GM12878 (cell line): ENCODE measurements at regions not wholly inside any gene's neighbourhood (a gene's known extent, or its start where the extent isn't known, plus 50 kb on each side); places are given as distances from the start of the nearest gene placed in this dataset.

Experiments
- ATF3 ChIP-seq: IDR thresholded peaks from 2 replicates; pipeline ENCODE4 v1.6.1; 2011; ENCODE audit warnings: low read depth, mild to moderate bottlenecking, low read length, moderate library complexity, borderline replicate concordance; ENCODE audit errors: extremely low read depth
- BHLHE40 ChIP-seq, 2 experiments: fragments of 450-650 bp in 1 of 2; IDR thresholded peaks; 2 replicates each; pipeline ENCODE4 v1.6.1; 2011 to 2017; ENCODE audit warnings: low read depth in 2 of 2, borderline replicate concordance in 1 of 2, improper control_type of control experiment in 1 of 2, low read length in 1 of 2, mild to moderate bottlenecking in 1 of 2
- CBX3 ChIP-seq: fragments of 200-600 bp; sonication (generic); IDR thresholded peaks from 2 replicates; pipeline ENCODE4 v1.6.1; 2016; ENCODE audit warnings: low read depth, borderline replicate concordance
- CHD4 ChIP-seq: fragments of 200-600 bp; sonication (generic); IDR thresholded peaks from 2 replicates; pipeline ENCODE4 v1.6.1; 2016; ENCODE audit warnings: mild to moderate bottlenecking
- EGR1 ChIP-seq, 2 experiments: IDR thresholded peaks; 1 replicate in 1 of 2; 2 replicates in 1 of 2; pipeline ENCODE4 v1.6.1; 2011 to 2012; ENCODE audit warnings: low read depth in 2 of 2, low read length in 2 of 2, borderline replicate concordance in 1 of 2, mild to moderate bottlenecking in 1 of 2, moderate library complexity in 1 of 2
- ETV6 ChIP-seq, 2 experiments: fragments of 450-650 bp in 1 of 2; IDR thresholded peaks in 1 of 2; conservative IDR thresholded peaks in 1 of 2; 2 replicates each; pipeline ENCODE4 v1.6.1; 2014; ENCODE audit warnings: antibody characterized with exemption in 1 of 2, borderline replicate concordance in 1 of 2, low read depth in 1 of 2, mild to moderate bottlenecking in 1 of 2, moderate library complexity in 1 of 2
- HCFC1 ChIP-seq: fragments of 150-350 bp; IDR thresholded peaks from 2 replicates; pipeline ENCODE4 v1.6.1; 2014; ENCODE audit warnings: low read length
- HDGF ChIP-seq: fragments of 450-650 bp; IDR thresholded peaks from 2 replicates; pipeline ENCODE4 v1.6.1; 2016; ENCODE audit warnings: antibody characterized with exemption
- HSF1 ChIP-seq: fragments of 150-350 bp; IDR thresholded peaks from 2 replicates; pipeline ENCODE4 v1.6.1; 2014; ENCODE audit warnings: mild to moderate bottlenecking, low read depth, low read length
- IRF5 ChIP-seq: fragments of 450-650 bp; IDR thresholded peaks from 2 replicates; pipeline ENCODE4 v1.6.1; 2017; ENCODE audit warnings: borderline replicate concordance
- JUNB ChIP-seq: IDR thresholded peaks from 2 replicates; pipeline ENCODE4 v1.6.1; 2016; ENCODE audit warnings: antibody characterized with exemption, mild to moderate bottlenecking
- KDM1A ChIP-seq: fragments of 200-600 bp; sonication (generic); IDR thresholded peaks from 2 replicates; pipeline ENCODE4 v1.6.1; 2016; ENCODE audit warnings: borderline replicate concordance
- KLF5 ChIP-seq: fragments of 450-650 bp; IDR thresholded peaks from 2 replicates; pipeline ENCODE4 v1.6.1; 2014; ENCODE audit warnings: mild to moderate bottlenecking; ENCODE audit not compliant: partially characterized antibody
- LARP7 ChIP-seq: fragments of 450-650 bp; IDR thresholded peaks from 2 replicates; pipeline ENCODE4 v1.6.1; 2017; ENCODE audit warnings: mild to moderate bottlenecking
- MEF2B ChIP-seq: fragments of 450-650 bp; IDR thresholded peaks from 2 replicates; pipeline ENCODE4 v1.6.1; 2018; ENCODE audit warnings: mild to moderate bottlenecking, moderate library complexity; ENCODE audit not compliant: partially characterized antibody, poor library complexity, severe bottlenecking
- MTA3 ChIP-seq: IDR thresholded peaks from 2 replicates; pipeline ENCODE4 v1.6.1; 2012; ENCODE audit warnings: low read length, inconsistent platforms, borderline replicate concordance
- MXI1 ChIP-seq: fragments of 150-350 bp; IDR thresholded peaks from 2 replicates; pipeline ENCODE4 v1.6.1; 2011; ENCODE audit warnings: low read depth, mild to moderate bottlenecking, inconsistent platforms, low read length, improper control_type of control experiment
- NFYB ChIP-seq: IDR thresholded peaks from 2 replicates; pipeline ENCODE4 v1.6.1; 2011; ENCODE audit warnings: low read depth, mild to moderate bottlenecking, low read length, improper control_type of control experiment, moderate library complexity; ENCODE audit not compliant: insufficient read depth
- POLR2AphosphoS2 ChIP-seq: IDR thresholded peaks from 2 replicates; pipeline ENCODE4 v1.6.1; 2011; ENCODE audit warnings: low read depth, mild to moderate bottlenecking, low read length, improper control_type of control experiment, moderate library complexity
- RBBP5 ChIP-seq: fragments of 200-600 bp; sonication (generic); conservative IDR thresholded peaks from 2 replicates; pipeline ENCODE4 v1.6.1; 2016
- SREBF2 ChIP-seq: IDR thresholded peaks from 2 replicates; pipeline ENCODE4 v1.6.1; 2012; ENCODE audit warnings: mild to moderate bottlenecking, low read length
- SUPT20H ChIP-seq: IDR thresholded peaks from 2 replicates; pipeline ENCODE4 v1.6.1; 2011; ENCODE audit warnings: low read depth, mild to moderate bottlenecking, low read length, moderate library complexity, borderline replicate concordance; ENCODE audit not compliant: control insufficient read depth
- TCF3 ChIP-seq: IDR thresholded peaks from 2 replicates; pipeline ENCODE4 v1.6.1; 2012; ENCODE audit warnings: low read depth, mild to moderate bottlenecking, low read length, borderline replicate concordance; ENCODE audit not compliant: insufficient read depth
- TCF7 ChIP-seq: IDR thresholded peaks from 2 replicates; pipeline ENCODE4 v1.6.1; 2014; ENCODE audit warnings: antibody characterized with exemption, borderline replicate concordance
- ZNF217 ChIP-seq: fragments of 450-650 bp; IDR thresholded peaks from 2 replicates; pipeline ENCODE4 v1.6.1; 2017; ENCODE audit warnings: antibody characterized with exemption, mild to moderate bottlenecking
- ZNF24 ChIP-seq: fragments of 450-650 bp; IDR thresholded peaks from 2 replicates; pipeline ENCODE4 v1.6.1; 2017; ENCODE audit warnings: antibody characterized with exemption, mild to moderate bottlenecking
- ZNF622 ChIP-seq: fragments of 450-650 bp; IDR thresholded peaks from 2 replicates; pipeline ENCODE4 v1.6.1; 2017; ENCODE audit warnings: mild to moderate bottlenecking, inconsistent platforms
- ZSCAN29 ChIP-seq: fragments of 450-650 bp; IDR thresholded peaks from 2 replicates; pipeline ENCODE4 v1.6.1; 2017; ENCODE audit warnings: mild to moderate bottlenecking, moderate library complexity
- ZZZ3 ChIP-seq: IDR thresholded peaks from 2 replicates; pipeline ENCODE4 v1.6.1; 2011; ENCODE audit warnings: low read depth; ENCODE audit not compliant: control insufficient read depth, insufficient read length

GRCh38 chr13:103130681-103131210, 64.5 kb upstream of the SLC10A2 start (continued):
- peak; percentile 92 for TF ChIP-seq MEF2B
- TF ChIP-seq KDM1A: no peak
- no peak for TF ChIP-seq HSF1
- no peak for TF ChIP-seq CBX3
- no peak for TF ChIP-seq JUNB
- no peak for TF ChIP-seq HCFC1
- TF ChIP-seq EGR1 (IDR thresholded peaks at IDR 0.05; ENCODE audit: borderline replicate concordance in 1 of 2, low read depth in 2 of 2, low read length in 2 of 2): no peak
- TF ChIP-seq ATF3: no peak
- no peak for TF ChIP-seq SUPT20H
- TF ChIP-seq ZNF622: no peak
- TF ChIP-seq ZSCAN29: no peak
- TF ChIP-seq ZZZ3: no peak
- no peak for TF ChIP-seq KLF5
- TF ChIP-seq HDGF: no peak
- TF ChIP-seq ETV6 (conservative IDR thresholded peaks at IDR 0.05 in 1 of 2, IDR thresholded peaks at IDR 0.05 in 1 of 2; ENCODE audit: borderline replicate concordance in 1 of 2, low read depth in 1 of 2): no peak
- TF ChIP-seq TCF3: no peak
- peak; percentile 51 to 73; a peak in 3 of 4 replicates for TF ChIP-seq BHLHE40 (IDR thresholded peaks at IDR 0.05; ENCODE audit: borderline replicate concordance in 1 of 2, low read depth in 2 of 2, low read length in 1 of 2)
- no peak for TF ChIP-seq TCF7
- TF ChIP-seq LARP7: no peak
- TF ChIP-seq RBBP5: no peak
- TF ChIP-seq NFYB: no peak
- TF ChIP-seq MXI1: no peak
- no peak for TF ChIP-seq SREBF2
- peak; percentile 63; the same call in 1 of the 2 replicates for TF ChIP-seq MTA3
- no peak for TF ChIP-seq CHD4
- TF ChIP-seq IRF5: no peak
- no peak for TF ChIP-seq POLR2AphosphoS2
- peak; percentile 83 for TF ChIP-seq ZNF217
- TF ChIP-seq ZNF24: peak; percentile 68
